HT1080 (cell line): ENCODE measurements at regions not wholly inside any gene's neighbourhood (a gene's known extent, or its start where the extent isn't known, plus 50 kb on each side); places are given as distances from the start of the nearest gene placed in this dataset. TPM values are rescaled to one million over a fixed set of nuclear protein-coding genes. Genes with fewer than 3 reads are reported as not detected.

Experiments
- DNase-seq: peaks from one replicate; pipeline ENCODE4 v3.0.0-alpha.2; 2015; ENCODE audit warnings: low read depth
- small RNA-seq: library from RNA; depleted of rRNA; stranded (forward); fragments of <200 nt; gene quantifications from one replicate; pipeline ENCODE3, GENCODE V24; 2014

GRCh38 chr12:20289520-20289919, 78.8 kb upstream of the PDE3A start:
- DNase-seq = no peak

GRCh38 chr12:20300457-20300856, 67.9 kb upstream of the PDE3A start:
- no peak for DNase-seq

DNA sequence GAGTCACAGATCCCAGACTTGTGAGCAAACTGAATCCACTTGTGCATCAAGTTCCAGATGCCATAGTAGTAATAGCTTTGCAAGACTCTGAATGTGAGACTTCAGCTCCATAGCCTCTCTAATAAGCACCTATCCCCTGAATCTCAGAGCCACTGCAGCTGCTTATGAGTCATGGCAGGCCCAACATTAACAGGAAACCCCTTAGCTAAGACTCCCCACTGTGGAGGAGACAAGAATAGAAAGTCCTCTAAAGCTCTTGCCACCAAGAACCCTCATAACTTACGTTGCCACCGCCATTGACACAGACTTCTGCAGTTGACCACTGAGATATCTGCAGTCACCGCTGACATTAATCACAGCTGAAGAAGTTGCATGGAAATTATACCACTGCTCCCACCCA, 62.9 kb upstream of the PDE3A start:
- peak; percentile 64 for DNase-seq

- no peak for DNase-seq
These were observed 58.7 kb upstream of the PDE3A start for GRCh38 chr12:20309504-20310148.

DNA sequence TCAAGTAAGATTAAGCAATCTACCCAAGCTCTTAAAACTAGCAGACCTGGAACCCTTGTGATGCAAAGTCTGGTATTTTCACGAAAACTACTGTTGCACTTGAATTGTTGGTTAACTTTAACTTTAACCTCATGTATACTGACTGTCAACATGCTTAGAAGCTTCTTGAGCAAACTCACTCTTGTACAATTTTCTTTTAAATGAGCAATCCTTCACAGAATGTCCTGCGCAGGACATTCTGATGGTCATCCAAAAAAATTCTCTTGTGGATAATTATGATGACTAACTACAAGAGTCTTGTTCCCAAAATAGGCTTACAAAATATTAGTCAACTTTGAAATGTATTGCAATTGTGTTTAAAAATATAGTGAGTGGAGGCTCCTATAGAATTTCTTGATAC, 54.0 kb upstream of the PDE3A start:
- DNase-seq = peak; percentile 10

DNA sequence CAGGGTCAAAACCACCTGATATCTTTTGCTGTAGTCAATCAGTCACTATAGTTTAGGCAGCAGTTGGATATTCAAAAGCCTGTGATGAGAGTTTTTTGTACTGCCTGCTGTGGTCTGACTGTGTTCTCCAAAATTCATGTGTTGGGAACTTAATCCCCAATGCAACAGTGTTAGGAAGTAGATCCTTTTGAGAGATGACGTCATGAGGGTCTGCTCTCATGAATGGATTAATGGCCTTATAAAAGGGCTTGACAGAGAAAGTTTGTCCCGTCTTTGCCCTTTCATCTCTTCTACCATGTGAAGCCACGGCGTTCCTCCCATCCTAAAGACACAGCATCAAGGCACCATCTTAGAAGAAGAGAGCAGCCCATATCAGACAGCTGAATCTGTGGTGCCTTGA, 50.8 kb upstream of the PDE3A start:
- no peak for DNase-seq

Small RNAs in the stretch of these regions (small RNA-seq; reads per million reads assigned to genes)
- gene RNU1-146P = not detected
